Loucy (cell line): ENCODE measurements at regions not wholly inside any gene's neighbourhood (a gene's known extent, or its start where the extent isn't known, plus 50 kb on each side); places are given as distances from the start of the nearest gene placed in this dataset.

Source experiments
- H2AFZ ChIP-seq: fragments of 200-600 bp; sonication (generic); 2 replicates; pipeline ENCODE4 v1.6.0; 2016; ENCODE audit warnings: antibody characterized with exemption, mild to moderate bottlenecking, low read length, moderate library complexity
- H3F3A ChIP-seq: fragments of 200-600 bp; 2 replicates; pipeline ENCODE4 v1.6.0; 2016; ENCODE audit warnings: antibody characterized with exemption, low read depth, mild to moderate bottlenecking
- H3K27me3 ChIP-seq: fragments of 200-600 bp; sonication (generic); 2 replicates; pipeline ENCODE4 v1.6.1; 2014; ENCODE audit warnings: low read length, mild to moderate bottlenecking; ENCODE audit not compliant: insufficient read depth, poor library complexity, severe bottlenecking
- H3K36me3 ChIP-seq: fragments of 200-600 bp; sonication (generic); 2 replicates; pipeline ENCODE4 v1.6.1; 2016; ENCODE audit warnings: low read length; ENCODE audit not compliant: insufficient read depth
- H3K4me1 ChIP-seq: fragments of 200-600 bp; sonication (generic); 2 replicates; pipeline ENCODE4 v1.5.1; 2014; ENCODE audit warnings: low read length, mild to moderate bottlenecking; ENCODE audit not compliant: insufficient read depth, poor library complexity, severe bottlenecking
- H3K4me2 ChIP-seq: fragments of 200-600 bp; sonication (generic); 2 replicates; pipeline ENCODE4 v1.6.0; 2014; ENCODE audit warnings: antibody characterized with exemption, low read length, low read depth, mild to moderate bottlenecking; ENCODE audit not compliant: poor library complexity, severe bottlenecking
- H3K4me3 ChIP-seq: fragments of 200-600 bp; sonication (generic); 2 replicates; pipeline ENCODE4 v1.5.1; 2014; ENCODE audit warnings: low read length, mild to moderate bottlenecking, mixed read lengths; ENCODE audit not compliant: poor library complexity, severe bottlenecking
- H3K79me2 ChIP-seq: fragments of 200-600 bp; sonication (generic); 2 replicates; pipeline ENCODE4 v1.6.1; 2014; ENCODE audit warnings: low read length; ENCODE audit not compliant: insufficient read depth
- H3K9ac ChIP-seq: fragments of 200-600 bp; sonication (generic); 2 replicates; pipeline ENCODE4 v1.6.0; 2014; ENCODE audit warnings: mild to moderate bottlenecking, low read depth, low read length, moderate library complexity; ENCODE audit not compliant: poor library complexity, severe bottlenecking
- H3K9me2 ChIP-seq: fragments of 200-600 bp; sonication (generic); replicated peaks from 2 replicates; pipeline ENCODE4 v1.6.1; 2016; ENCODE audit warnings: low read depth, low read length, mixed read lengths
- H3K9me3 ChIP-seq: fragments of 200-600 bp; sonication (generic); 2 replicates; pipeline ENCODE4 v1.6.1; 2014; ENCODE audit warnings: mild to moderate bottlenecking, antibody characterized with exemption, low read length, low read depth; ENCODE audit not compliant: insufficient read depth
- H4K20me1 ChIP-seq: fragments of 200-600 bp; sonication (generic); 2 replicates; pipeline ENCODE4 v1.6.0; 2014; ENCODE audit warnings: antibody characterized with exemption, low read length, mild to moderate bottlenecking; ENCODE audit not compliant: insufficient read depth, poor library complexity, severe bottlenecking
- CTCF ChIP-seq: fragments of 200-600 bp; sonication (generic); conservative IDR thresholded peaks from 2 replicates; pipeline ENCODE4 v1.5.1; 2014; ENCODE audit warnings: mild to moderate bottlenecking, antibody characterized with exemption, low read length
- EZH2phosphoT487 ChIP-seq: fragments of 200-600 bp; IDR thresholded peaks from 2 replicates; pipeline ENCODE4 v1.6.1; 2018; ENCODE audit warnings: antibody characterized with exemption, mild to moderate bottlenecking, moderate library complexity, borderline replicate concordance

- no peaks in the 10 kb centered on the region for H3K36me3 ChIP-seq
- H3K27me3 ChIP-seq = no peaks in the 10 kb centered on the region
- no peak overlapping the region for H2AFZ ChIP-seq
- no peak overlapping the region for H3K9ac ChIP-seq
- H3K9me3 ChIP-seq = no peaks in the 10 kb centered on the region
- no peak overlapping the region for H3K4me2 ChIP-seq
- TF ChIP-seq EZH2phosphoT487 = no peak
- TF ChIP-seq CTCF = no peak
- no peaks in the 10 kb centered on the region for H3F3A ChIP-seq
- H3K9me2 ChIP-seq = no peaks in the 10 kb centered on the region
- H3K4me1 ChIP-seq = no peaks in the 10 kb centered on the region
- H3K79me2 ChIP-seq = no peaks in the 10 kb centered on the region
- no peaks in the 10 kb centered on the region for H4K20me1 ChIP-seq
- H3K4me3 ChIP-seq = no peak overlapping the region
Measured at GRCh38 chr7:115088893-115089292, 167.0 kb downstream of the MDFIC start.

GRCh38 chr7:115087437-115087836, 165.5 kb downstream of the MDFIC start:
- Histone ChIP-seq H4K20me1 (no peaks in the 10 kb centered on the region), H3K4me1 (no peaks in the 10 kb centered on the region), H3K9me3 (no peaks in the 10 kb centered on the region), H3K79me2 (no peaks in the 10 kb centered on the region), H3K27me3 (no peaks in the 10 kb centered on the region), H3F3A (no peaks in the 10 kb centered on the region), H3K4me2 (no peak overlapping the region), H2AFZ (no peak overlapping the region), H3K9me2 (no peaks in the 10 kb centered on the region), H3K9ac (no peak overlapping the region), H3K36me3 (no peaks in the 10 kb centered on the region), H3K4me3 (no peak overlapping the region)
- TF ChIP-seq EZH2phosphoT487 (no peak), CTCF (no peak)

GRCh38 chr7:115086146-115086841, 164.4 kb downstream of the MDFIC start:
- Histone ChIP-seq H3K4me3 (no peak overlapping the region), H3K36me3 (no peaks in the 10 kb centered on the region), H3K9ac (no peak overlapping the region), H4K20me1 (no peaks in the 10 kb centered on the region), H2AFZ (no peak overlapping the region), H3K9me2 (no peaks in the 10 kb centered on the region), H3K79me2 (no peaks in the 10 kb centered on the region), H3K27me3 (no peaks in the 10 kb centered on the region), H3F3A (no peaks in the 10 kb centered on the region), H3K9me3 (no peaks in the 10 kb centered on the region), H3K4me1 (no peaks in the 10 kb centered on the region), H3K4me2 (no peak overlapping the region)
- no peak for TF ChIP-seq CTCF
